ENCODE measurements at regions not wholly inside any gene's neighbourhood (a gene's known extent, or its start where the extent isn't known, plus 50 kb on each side); places are given as distances from the start of the nearest gene placed in this dataset.

DNA sequence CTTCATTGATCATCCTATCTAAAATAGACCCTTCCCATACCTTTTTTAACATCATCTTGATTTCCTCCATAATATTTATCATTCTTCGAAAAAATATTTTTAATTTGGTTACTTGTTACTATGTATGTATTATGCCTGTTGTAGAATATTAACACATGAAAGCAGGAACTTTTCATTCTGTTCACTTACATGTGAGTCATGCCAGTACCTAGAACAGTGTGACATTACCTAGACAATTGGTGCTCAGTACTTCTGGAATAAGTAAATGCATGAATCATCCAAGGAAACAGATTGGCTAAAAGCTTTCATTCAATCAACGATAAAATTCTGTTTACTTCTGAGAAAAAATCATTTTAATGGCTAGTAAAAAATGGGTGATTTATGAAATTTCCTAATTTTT, 76.4 kb downstream of the CXXC4 start:
- TF ChIP-seq CTCF (IDR thresholded peaks at IDR 0.05): no peak
- no peak for TF ChIP-seq EP300 (IDR thresholded peaks at IDR 0.05)

Measured in ovary (tissue), 3 donors.